GM21360 (cell line): ENCODE measurements at regions not wholly inside any gene's neighbourhood (a gene's known extent, or its start where the extent isn't known, plus 50 kb on each side); places are given as distances from the start of the nearest gene placed in this dataset.

Experiments
- ATAC-seq: cut with Tn5 transposase; IDR thresholded peaks from one replicate; pipeline ENCODE4 v1.9.1; 2021; ENCODE audit warnings: mild to moderate bottlenecking, moderate library complexity; ENCODE audit not compliant: unreplicated experiment

DNA sequence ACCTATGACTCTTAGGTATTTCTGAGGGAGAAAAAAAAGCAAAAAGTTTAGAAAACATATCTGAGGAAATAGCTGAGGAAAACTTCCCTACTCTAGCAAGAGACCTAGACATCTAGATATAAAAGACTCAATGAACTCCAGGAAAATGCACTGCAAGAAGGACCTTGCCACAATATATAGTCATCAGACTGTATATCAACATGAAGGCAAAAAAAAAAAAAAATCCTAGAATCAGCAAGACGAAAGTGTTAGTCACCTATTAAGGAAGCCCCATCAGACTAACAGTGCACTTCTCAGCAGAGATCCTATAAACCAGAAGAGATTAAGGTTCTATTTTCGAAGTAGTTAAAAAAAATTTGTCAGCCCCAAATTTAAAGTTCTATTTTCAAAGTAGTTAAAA lies 166.2 kb downstream of the TMEM38B start:
- no peak for ATAC-seq

- no peak for ATAC-seq
Measured at GRCh38 chr9:105861972-105862371, 167.6 kb downstream of the TMEM38B start.

DNA sequence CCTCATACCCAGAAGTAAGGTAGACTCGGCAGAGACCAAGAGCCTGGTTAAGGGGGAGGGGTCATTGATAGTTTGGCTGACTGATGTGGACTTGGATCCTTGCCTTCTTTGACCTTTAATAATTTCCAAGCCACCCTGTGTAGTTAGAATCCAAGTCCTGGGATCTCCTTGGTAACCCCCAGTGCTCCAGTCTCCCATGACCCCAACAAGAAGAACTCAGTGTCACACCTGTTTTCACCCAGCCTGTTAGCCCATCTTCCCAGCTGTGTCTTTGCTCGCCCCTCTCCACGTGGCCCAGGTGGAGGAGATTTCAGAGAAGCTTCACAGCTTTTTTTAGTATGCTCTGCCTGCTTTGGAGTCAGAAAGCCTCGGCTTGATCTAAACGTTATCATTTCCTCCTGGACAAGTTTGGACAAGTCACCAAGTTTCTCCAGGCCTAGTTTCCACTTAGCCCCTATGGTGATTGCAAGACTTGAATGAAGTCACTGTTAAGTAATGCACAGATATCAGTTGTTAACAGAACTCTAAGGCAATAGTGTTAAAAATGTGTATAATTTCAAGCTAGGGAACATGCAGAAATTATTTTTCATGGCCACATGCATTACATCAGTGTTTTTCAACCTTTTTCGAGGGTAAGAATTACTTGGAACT lies 170.0 kb downstream of the TMEM38B start:
- no peak for ATAC-seq

- no peak for ATAC-seq
Measured at GRCh38 chr9:105865285-105865684, 170.9 kb downstream of the TMEM38B start.

GRCh38 chr9:105871540-105871939 lies 177.2 kb downstream of the TMEM38B start:
- no peak for ATAC-seq

DNA sequence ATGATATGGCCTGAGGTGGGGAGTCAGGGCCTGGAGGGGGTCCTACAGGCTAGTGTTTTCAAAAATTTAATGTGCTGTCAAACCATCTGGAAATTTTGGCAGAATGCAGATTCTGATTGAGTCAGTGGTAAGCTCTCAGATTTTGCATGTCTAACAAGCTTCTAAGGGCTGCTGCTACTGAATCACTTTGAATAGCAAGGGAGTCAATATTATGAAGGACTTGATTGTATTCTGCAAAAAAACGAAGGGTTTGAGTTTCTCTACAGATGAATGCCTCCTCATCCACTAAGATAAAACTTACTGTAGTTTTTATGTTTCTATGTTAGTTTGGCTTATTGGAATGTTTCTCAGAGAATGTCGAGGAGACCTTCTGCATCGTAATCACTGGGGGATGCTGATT lies 179.5 kb downstream of the TMEM38B start:
- ATAC-seq = no peak

- ATAC-seq = no peak
Measured at GRCh38 chr9:105877721-105878120, 183.4 kb downstream of the TMEM38B start.

DNA sequence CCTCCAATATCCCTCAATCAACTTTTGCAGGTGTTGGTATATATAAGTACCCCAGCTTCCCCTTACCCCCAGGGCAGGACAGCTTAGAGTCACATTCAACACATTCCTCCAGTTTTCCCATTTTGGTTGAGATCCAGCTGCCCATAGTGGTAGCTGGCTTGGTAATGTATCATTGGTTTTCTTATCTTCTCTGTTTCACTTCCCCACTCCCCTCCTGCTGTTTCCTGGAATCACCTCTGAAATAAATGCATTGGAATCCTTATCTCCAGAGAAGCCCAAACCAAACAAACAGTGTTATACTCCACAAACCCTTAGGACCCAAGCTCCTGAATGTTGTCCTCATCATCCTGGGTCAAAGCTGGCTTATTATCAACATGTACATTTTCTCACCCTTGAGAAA lies 184.8 kb downstream of the TMEM38B start:
- ATAC-seq = no peak

DNA sequence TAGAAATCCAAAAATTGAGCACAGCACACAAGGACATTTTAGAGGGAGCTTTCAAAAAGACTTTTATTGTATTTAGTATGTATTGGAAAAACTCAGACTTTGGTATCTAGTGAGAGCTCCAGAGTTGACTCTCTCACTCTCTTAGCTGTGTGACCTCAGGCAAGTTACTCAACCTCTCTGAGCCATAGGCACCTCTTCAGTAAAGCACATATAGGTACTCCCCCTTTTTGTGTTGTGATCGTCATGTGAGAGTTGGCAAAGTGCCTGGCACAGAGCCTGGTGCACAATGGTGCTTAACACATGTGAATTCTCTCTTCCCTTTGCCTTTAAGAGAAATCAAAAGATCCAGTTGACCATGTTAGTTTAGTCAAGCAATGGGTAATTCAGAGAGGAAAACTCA lies 186.2 kb downstream of the TMEM38B start:
- no peak for ATAC-seq

DNA sequence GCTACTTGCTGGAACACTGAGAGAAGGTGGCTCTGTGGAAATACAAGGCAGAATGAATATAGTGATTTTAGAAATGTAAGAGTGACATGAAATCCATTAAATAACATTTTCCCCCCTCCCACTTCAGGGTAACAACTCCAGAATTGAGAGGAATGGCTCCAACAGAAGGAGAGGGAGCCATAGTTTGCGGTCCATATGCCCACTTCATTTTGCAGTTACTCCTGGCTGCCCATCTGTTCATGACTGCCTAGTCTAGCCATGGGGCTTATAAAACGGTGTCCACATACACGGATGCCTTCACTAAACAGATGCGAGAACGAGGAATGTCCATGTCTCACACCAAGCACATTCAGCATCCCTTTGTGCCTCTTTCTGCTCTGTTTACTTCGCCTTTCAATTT lies 186.7 kb downstream of the TMEM38B start:
- ATAC-seq = no peak

DNA sequence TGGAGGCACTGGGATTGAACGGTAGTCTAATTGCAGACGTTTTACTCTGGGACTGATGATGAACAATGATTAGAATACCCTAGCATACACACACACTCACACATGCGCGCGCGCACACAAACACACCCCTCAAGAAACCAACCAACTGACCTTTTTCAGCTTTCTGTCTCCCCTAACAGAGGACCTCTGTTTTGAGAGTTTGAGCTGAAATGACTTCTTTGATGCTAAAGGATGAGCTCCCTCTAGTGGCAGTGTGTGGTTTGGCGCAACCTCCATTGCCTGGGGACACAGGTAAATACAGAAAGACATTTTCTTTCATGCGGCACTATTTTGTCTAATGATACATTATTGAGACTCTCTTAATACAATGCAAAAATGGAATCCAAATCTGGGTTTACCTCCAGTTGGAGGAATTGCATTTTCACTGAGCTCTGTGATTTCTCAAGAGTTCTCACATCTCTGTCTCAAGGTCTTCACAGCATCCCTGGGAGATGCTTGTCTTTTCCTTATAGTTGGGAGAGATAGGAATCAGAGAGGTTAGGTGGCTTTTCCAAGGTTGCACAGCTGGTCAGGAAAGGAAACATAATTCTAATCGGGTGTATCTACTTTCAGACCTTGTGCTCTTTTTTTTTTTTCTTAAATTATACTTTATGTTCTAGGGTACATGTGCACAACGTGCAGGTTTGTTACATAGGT lies 187.5 kb downstream of the TMEM38B start:
- peak; percentile 40 for ATAC-seq

DNA sequence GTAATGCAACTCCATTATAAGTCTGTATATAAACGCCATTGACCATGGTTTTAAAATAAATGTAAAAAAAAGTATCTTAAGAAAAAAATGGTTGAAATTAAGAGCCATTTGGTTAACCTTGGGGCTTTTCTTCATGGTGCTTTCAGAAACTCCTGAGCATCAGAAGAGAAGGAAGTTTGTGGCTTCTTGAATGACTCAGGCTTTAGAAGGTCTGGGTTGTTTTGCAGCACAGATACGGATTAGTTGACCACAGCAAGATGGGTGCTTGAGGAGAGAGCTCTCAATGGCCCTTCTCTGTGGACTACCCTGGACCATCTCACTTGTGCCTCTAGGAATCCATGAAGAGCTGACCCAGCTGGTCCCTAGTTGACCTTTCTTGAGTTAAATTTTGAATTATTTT lies 189.5 kb downstream of the TMEM38B start:
- ATAC-seq = peak; percentile 93

DNA sequence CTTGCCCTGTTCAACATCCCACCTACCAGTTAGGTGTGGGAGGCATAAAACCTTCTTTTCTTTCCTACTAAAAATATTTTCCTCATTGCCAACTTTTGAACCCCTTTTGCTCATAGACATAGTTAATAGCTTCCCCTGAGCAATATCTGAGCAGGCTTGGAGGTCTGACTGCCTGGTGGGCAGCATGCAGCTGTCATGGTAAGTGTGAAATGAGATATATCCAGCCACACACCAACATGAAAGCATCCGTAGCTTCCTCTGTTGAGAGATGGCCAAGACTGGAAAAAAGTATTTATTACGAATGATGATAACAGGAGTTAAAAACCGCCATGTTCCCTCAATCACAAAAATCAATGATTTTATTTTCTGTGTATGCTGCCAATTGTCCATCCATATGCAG lies 190.1 kb downstream of the TMEM38B start:
- no peak for ATAC-seq

GRCh38 chr9:105886136-105886535 lies 191.8 kb downstream of the TMEM38B start:
- no peak for ATAC-seq

DNA sequence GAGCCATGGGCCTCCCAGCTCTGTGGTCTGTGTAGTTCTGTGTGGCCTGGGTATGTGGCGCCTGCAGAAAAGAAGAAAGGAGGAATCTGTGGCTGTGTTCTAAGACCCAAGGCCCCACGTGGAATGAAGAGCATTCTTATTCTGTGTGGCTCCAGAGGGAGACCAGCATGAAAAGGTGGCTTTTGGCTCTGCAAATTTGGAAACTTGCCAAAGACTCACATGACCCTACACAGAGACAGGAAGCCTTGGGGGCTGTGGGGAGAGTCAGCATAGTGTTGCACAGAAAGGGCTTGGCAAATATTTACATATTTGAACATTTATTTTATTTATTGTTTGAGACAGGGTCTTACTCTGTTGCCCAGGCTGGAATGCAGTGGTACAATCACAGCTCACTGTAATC lies 193.3 kb downstream of the TMEM38B start:
- no peak for ATAC-seq

GRCh38 chr9:105890046-105890822 lies 195.9 kb downstream of the TMEM38B start:
- ATAC-seq = no peak

- no peak for ATAC-seq
Measured at GRCh38 chr9:105900123-105900522, 205.8 kb downstream of the TMEM38B start.

DNA sequence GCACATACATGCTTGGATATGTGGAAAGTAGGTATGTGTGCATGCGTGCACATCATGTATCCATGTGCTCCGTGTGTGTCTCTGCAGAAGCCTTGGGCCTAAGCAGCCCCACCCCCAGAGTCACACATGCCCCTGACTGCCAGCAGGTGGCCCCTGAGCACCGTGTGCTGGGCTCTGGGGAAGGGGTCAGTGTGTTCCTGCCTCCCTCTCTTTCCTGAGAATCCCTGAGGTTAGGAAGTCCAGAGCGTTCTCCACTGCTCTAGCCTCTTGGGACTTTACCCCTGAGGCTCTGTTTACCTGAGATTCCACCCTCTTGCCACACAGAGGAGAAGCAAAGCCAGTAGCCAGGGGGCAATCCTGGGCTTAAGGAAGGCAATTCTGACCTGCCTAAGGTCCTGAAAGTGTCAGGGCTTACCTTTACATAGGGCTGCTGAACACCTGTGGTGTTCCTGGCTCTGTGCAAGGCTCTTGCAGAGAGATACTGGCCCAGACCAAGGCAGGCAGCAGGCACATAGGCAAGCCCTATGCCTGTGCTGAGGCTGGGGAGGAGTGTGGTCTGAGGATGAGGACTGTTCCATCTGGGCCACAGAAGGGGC lies 207.3 kb downstream of the TMEM38B start:
- ATAC-seq = peak; percentile 77

- ATAC-seq = no peak
Measured at GRCh38 chr9:105908069-105908468, 213.7 kb downstream of the TMEM38B start.

GRCh38 chr9:105911104-105911911 lies 217.0 kb downstream of the TMEM38B start:
- no peak for ATAC-seq
